Spleen (tissue), 7 donors: ENCODE measurements at regions not wholly inside any gene's neighbourhood (a gene's known extent, or its start where the extent isn't known, plus 50 kb on each side); places are given as distances from the start of the nearest gene placed in this dataset.

Experiments used
- CTCF ChIP-seq, 11 experiments: fragments of 200-600 bp in 7 of 11; fragments of 450-650 bp in 4 of 11; sonication (generic) in 4 of 11; IDR thresholded peaks in 8 of 11; conservative IDR thresholded peaks in 3 of 11; 1 replicate in 7 of 11; 2 replicates in 4 of 11; pipeline versions ENCODE4 v1.4.0 to v1.8.0; 2016 to 2021; ENCODE audit warnings: antibody characterized with exemption in 11 of 11, inconsistent platforms in 4 of 11, mild to moderate bottlenecking in 1 of 11
- POLR2A ChIP-seq, 3 donors: fragments of 450-650 bp; IDR thresholded peaks; one replicate each; pipeline ENCODE4 v1.5.1; 2017; ENCODE audit warnings: antibody characterized with exemption in 3 of 3, mild to moderate bottlenecking in 1 of 3
- POLR2AphosphoS5 ChIP-seq, 3 donors: sonication (generic); formaldehyde crosslinking; IDR thresholded peaks; one replicate each; pipeline ENCODE4 v1.5.1; 2017; ENCODE audit warnings: antibody characterized with exemption in 3 of 3
- donor health status: DM: no; HTN: no; CAD: no; lungs with moderate emphysema.
- donor health status: DM: no; HTN: no; CAD: no.
- donor health status: DM: no; HTN: no; CAD: no.

GRCh38 chr1:4931486-4931885 is 277.1 kb downstream of the AJAP1 start:
- TF ChIP-seq CTCF (IDR thresholded peaks at IDR 0.05 in 8 of 11, conservative IDR thresholded peaks at IDR 0.05 in 3 of 11) (no peak), POLR2AphosphoS5 (IDR thresholded peaks at IDR 0.05) (no peak), POLR2A (IDR thresholded peaks at IDR 0.05) (no peak)
